HL-60 (cell line): ENCODE measurements at regions not wholly inside any gene's neighbourhood (a gene's known extent, or its start where the extent isn't known, plus 50 kb on each side); places are given as distances from the start of the nearest gene placed in this dataset.

ENCODE experiments used
- DNase-seq, 2 experiments: peaks; one replicate each; pipeline ENCODE4 v3.0.0-alpha.2; 2010 to 2020; ENCODE audit warnings: low read depth in 1 of 2, low spot score in 1 of 2
- H3K27ac ChIP-seq: fragments of 250-450 bp; sonication (Bioruptor Pico); replicated peaks from 2 replicates; pipeline ENCODE4 v1.5.1; 2020; ENCODE audit warnings: mild to moderate bottlenecking, moderate library complexity
- H3K27me3 ChIP-seq: fragments of 250-450 bp; sonication (Bioruptor Pico); 2 replicates; pipeline ENCODE4 v1.5.1; 2021; ENCODE audit warnings: mild to moderate bottlenecking, moderate library complexity; ENCODE audit not compliant: insufficient read depth, poor library complexity, severe bottlenecking
- H3K4me3 ChIP-seq: replicated peaks from 2 replicates; pipeline ENCODE4 v1.5.1; 2011; ENCODE audit warnings: mild to moderate bottlenecking, control low read depth, low read length; ENCODE audit not compliant: insufficient read depth
- GABPA ChIP-seq: IDR thresholded peaks from 2 replicates; pipeline ENCODE4 v1.6.1; 2012; ENCODE audit warnings: low read depth
- POLR2AphosphoS5 ChIP-seq: IDR thresholded peaks from 2 replicates; pipeline ENCODE4 v1.6.1; 2012; ENCODE audit warnings: low read depth
- SPI1 ChIP-seq: IDR thresholded peaks from 2 replicates; pipeline ENCODE4 v1.6.1; 2012; ENCODE audit warnings: low read depth, mild to moderate bottlenecking, borderline replicate concordance
- TF ChIP-seq, protein P1 (sequence below): IDR thresholded peaks from 2 replicates; pipeline ENCODE4 v1.6.1; 2012; ENCODE audit warnings: low read depth; ENCODE audit not compliant: insufficient replicate concordance
- TF ChIP-seq, protein P2 (sequence below): IDR thresholded peaks from one replicate; pipeline ENCODE4 v1.5.1; 2011; ENCODE audit warnings: low read length, control low read depth, inconsistent platforms; ENCODE audit not compliant: insufficient read depth

DNA sequence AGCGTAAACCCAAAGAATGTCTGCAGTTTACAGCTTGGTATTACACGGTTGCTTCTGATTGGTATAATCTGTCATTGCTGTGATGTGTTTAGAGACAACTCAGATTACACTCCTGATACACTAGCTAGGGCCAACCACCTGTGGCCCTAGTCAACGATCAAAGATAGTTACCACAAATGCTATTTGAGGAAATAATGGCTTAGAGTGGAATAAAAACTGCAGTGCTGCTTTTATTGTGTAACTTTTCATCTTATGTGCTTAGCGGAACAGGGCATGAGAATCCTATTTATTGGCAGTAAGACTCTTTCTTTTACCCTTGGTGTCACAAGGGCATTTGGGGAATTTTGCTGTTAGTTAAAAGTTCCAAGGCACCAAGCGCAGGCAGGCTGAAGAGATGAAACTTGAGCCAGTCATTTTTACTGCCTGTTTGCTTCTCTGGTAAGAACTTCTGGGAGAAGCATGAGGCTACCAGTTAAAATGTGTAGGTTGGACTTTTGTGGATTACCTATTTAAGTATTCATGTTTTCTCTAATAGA is 363.3 kb downstream of the KCNRG start:
- H3K27me3 ChIP-seq = no peaks in the 10 kb centered on the region
- TF ChIP-seq, protein P1, sequence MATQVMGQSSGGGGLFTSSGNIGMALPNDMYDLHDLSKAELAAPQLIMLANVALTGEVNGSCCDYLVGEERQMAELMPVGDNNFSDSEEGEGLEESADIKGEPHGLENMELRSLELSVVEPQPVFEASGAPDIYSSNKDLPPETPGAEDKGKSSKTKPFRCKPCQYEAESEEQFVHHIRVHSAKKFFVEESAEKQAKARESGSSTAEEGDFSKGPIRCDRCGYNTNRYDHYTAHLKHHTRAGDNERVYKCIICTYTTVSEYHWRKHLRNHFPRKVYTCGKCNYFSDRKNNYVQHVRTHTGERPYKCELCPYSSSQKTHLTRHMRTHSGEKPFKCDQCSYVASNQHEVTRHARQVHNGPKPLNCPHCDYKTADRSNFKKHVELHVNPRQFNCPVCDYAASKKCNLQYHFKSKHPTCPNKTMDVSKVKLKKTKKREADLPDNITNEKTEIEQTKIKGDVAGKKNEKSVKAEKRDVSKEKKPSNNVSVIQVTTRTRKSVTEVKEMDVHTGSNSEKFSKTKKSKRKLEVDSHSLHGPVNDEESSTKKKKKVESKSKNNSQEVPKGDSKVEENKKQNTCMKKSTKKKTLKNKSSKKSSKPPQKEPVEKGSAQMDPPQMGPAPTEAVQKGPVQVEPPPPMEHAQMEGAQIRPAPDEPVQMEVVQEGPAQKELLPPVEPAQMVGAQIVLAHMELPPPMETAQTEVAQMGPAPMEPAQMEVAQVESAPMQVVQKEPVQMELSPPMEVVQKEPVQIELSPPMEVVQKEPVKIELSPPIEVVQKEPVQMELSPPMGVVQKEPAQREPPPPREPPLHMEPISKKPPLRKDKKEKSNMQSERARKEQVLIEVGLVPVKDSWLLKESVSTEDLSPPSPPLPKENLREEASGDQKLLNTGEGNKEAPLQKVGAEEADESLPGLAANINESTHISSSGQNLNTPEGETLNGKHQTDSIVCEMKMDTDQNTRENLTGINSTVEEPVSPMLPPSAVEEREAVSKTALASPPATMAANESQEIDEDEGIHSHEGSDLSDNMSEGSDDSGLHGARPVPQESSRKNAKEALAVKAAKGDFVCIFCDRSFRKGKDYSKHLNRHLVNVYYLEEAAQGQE = no peak
- TF ChIP-seq GABPA (no peak), SPI1 (no peak)
- H3K27ac ChIP-seq = no peak overlapping the region
- H3K4me3 ChIP-seq = no peak overlapping the region
- DNase-seq = no peak

DNA sequence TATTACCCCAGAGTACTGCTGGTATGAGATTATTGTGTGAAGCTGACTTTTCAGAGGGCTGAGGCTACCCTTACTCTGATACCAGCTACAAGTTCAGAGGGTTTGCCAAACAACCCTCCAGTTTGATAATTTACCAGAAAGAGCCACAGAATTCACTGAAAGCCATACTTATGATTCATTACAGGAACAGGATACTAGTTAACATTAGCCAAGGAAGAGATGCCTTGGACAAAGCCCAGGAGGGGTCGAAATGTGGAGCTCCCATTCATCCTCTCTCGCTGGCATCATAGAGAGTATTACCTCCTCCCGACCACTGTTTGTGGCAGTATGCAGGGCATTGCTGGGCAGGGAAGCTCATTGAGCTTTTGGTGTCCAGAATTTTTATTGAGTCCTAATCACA is 364.3 kb downstream of the KCNRG start:
- no peak overlapping the region for H3K4me3 ChIP-seq
- no peaks in the 10 kb centered on the region for H3K27me3 ChIP-seq
- DNase-seq = no peak
- no peak overlapping the region for H3K27ac ChIP-seq
- TF ChIP-seq GABPA = no peak
- TF ChIP-seq, protein P1 = no peak
- TF ChIP-seq, protein P2, sequence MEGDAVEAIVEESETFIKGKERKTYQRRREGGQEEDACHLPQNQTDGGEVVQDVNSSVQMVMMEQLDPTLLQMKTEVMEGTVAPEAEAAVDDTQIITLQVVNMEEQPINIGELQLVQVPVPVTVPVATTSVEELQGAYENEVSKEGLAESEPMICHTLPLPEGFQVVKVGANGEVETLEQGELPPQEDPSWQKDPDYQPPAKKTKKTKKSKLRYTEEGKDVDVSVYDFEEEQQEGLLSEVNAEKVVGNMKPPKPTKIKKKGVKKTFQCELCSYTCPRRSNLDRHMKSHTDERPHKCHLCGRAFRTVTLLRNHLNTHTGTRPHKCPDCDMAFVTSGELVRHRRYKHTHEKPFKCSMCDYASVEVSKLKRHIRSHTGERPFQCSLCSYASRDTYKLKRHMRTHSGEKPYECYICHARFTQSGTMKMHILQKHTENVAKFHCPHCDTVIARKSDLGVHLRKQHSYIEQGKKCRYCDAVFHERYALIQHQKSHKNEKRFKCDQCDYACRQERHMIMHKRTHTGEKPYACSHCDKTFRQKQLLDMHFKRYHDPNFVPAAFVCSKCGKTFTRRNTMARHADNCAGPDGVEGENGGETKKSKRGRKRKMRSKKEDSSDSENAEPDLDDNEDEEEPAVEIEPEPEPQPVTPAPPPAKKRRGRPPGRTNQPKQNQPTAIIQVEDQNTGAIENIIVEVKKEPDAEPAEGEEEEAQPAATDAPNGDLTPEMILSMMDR = no peak
- no peak for TF ChIP-seq POLR2AphosphoS5
- no peak for TF ChIP-seq SPI1

DNA sequence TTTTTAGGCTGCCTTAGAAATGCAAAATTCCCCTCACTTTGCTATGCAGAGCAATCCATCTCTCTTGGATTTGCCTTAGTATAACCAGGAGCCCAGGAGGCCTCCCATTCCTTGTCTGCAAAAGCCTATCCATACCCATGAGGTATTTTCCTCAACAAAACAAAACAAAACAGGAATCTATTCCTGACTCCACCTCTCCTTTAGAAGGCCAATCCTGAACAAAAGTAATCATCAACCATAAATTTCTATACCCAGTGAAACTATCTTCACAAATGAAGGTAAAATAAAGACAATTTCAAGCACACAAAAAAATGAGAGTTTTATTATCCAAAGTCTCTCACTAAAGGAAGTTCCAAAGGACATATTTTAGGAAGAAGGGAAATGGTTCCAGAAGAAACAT is 365.7 kb downstream of the KCNRG start:
- H3K4me3 ChIP-seq = no peak overlapping the region
- TF ChIP-seq POLR2AphosphoS5 = no peak
- TF ChIP-seq, protein P1 = no peak
- no peaks in the 10 kb centered on the region for H3K27me3 ChIP-seq
- H3K27ac ChIP-seq = no peak overlapping the region
- no peak for DNase-seq

DNA sequence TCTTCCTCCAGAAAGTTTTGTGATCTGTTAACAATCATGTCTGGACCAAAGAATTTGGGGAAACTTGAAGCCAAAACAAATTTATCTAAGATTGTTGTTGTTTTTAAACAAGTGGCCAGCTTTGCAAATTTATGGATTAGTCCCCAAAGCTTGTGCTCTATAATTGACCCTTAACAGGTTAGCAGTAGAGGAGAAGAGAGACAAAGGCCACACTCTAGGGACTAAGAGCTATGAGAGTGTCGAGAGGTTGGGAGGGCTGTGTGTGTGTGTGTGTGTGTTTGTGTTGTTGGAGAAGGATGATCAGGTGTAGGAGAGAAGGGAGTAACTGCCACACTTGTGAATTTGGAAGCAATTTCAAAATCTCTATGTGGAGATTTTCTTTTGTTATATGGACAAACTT is 367.3 kb downstream of the KCNRG start:
- H3K4me3 ChIP-seq = no peak overlapping the region
- no peaks in the 10 kb centered on the region for H3K27me3 ChIP-seq
- TF ChIP-seq, protein P1 = no peak
- no peak for TF ChIP-seq POLR2AphosphoS5
- TF ChIP-seq GABPA = no peak
- TF ChIP-seq, protein P2 = no peak
- no peak for TF ChIP-seq SPI1
- no peak for DNase-seq
- H3K27ac ChIP-seq = no peak overlapping the region
